ENCODE measurements at regions not wholly inside any gene's neighbourhood (a gene's known extent, or its start where the extent isn't known, plus 50 kb on each side); places are given as distances from the start of the nearest gene placed in this dataset.
"Not testable (repeated sequence)": the region's sequence is repeated elsewhere in the genome, so short reads cannot be mapped to it uniquely, and the experiment has no call there.

GRCh38 chr10:45095286-45095685 lies 94.6 kb downstream of the ZNF22 start:
- peaks cover 65% of the 10 kb centered on the region for H3K27me3 Mint-ChIP-seq
- H3K9me3 Mint-ChIP-seq: no peaks in the 10 kb centered on the region
- H3K27ac Mint-ChIP-seq: no peak overlapping the region
- no peak for DNase-seq
- H3K36me3 Mint-ChIP-seq (ENCODE audit: low read depth): no peaks in the 10 kb centered on the region
- H3K4me1 Mint-ChIP-seq (ENCODE audit: low read depth): no peaks in the 10 kb centered on the region
- no peak overlapping the region for H3K4me3 Mint-ChIP-seq

- no peaks in the 10 kb centered on the region for H3K36me3 Mint-ChIP-seq (ENCODE audit: low read depth)
- no peak for DNase-seq
- H3K27me3 Mint-ChIP-seq: peaks cover 61% of the 10 kb centered on the region
- H3K4me1 Mint-ChIP-seq (ENCODE audit: low read depth): no peaks in the 10 kb centered on the region
- H3K9me3 Mint-ChIP-seq: no peaks in the 10 kb centered on the region
- H3K4me3 Mint-ChIP-seq: no peak overlapping the region
- H3K27ac Mint-ChIP-seq: no peak overlapping the region
Measured at GRCh38 chr10:45096001-45096400, 95.3 kb downstream of the ZNF22 start.

GRCh38 chr10:45100429-45100828 lies 99.7 kb downstream of the ZNF22 start:
- Mint-ChIP-seq H3K9me3 (no peaks in the 10 kb centered on the region), H3K4me1 (ENCODE audit: low read depth) (no peaks in the 10 kb centered on the region), H3K36me3 (ENCODE audit: low read depth) (no peaks in the 10 kb centered on the region), H3K4me3 (no peak overlapping the region), H3K27me3 (peaks cover 50% of the 10 kb centered on the region), H3K27ac (no peak overlapping the region)
- no peak for DNase-seq

GRCh38 chr10:45104674-45105073 lies 104.0 kb downstream of the ZNF22 start:
- Mint-ChIP-seq H3K27ac (no peak overlapping the region), H3K4me1 (ENCODE audit: low read depth) (no peaks in the 10 kb centered on the region), H3K27me3 (peaks cover 40% of the 10 kb centered on the region), H3K4me3 (no peak overlapping the region), H3K36me3 (ENCODE audit: low read depth) (no peaks in the 10 kb centered on the region), H3K9me3 (no peaks in the 10 kb centered on the region)
- DNase-seq: no peak

GRCh38 chr10:45105309-45105708 lies 104.6 kb downstream of the ZNF22 start:
- H3K36me3 Mint-ChIP-seq (ENCODE audit: low read depth); H3K9me3 Mint-ChIP-seq; DNase-seq; H3K27ac Mint-ChIP-seq; H3K4me1 Mint-ChIP-seq (ENCODE audit: low read depth); H3K4me3 Mint-ChIP-seq: not testable (repeated sequence)
- peaks cover 37% of the 10 kb centered on the region for H3K27me3 Mint-ChIP-seq

GRCh38 chr10:45106236-45106856 lies 105.6 kb downstream of the ZNF22 start:
- Mint-ChIP-seq H3K27me3 (peaks cover 34% of the 10 kb centered on the region), H3K4me1 (ENCODE audit: low read depth) (no peaks in the 10 kb centered on the region), H3K9me3 (no peaks in the 10 kb centered on the region), H3K4me3 (no peak overlapping the region), H3K36me3 (ENCODE audit: low read depth) (no peaks in the 10 kb centered on the region), H3K27ac (no peak overlapping the region)
- DNase-seq: no peak

GRCh38 chr10:45111509-45111908 lies 110.8 kb downstream of the ZNF22 start:
- H3K36me3 Mint-ChIP-seq (ENCODE audit: low read depth): no peaks in the 10 kb centered on the region
- H3K27ac Mint-ChIP-seq: no peak overlapping the region
- DNase-seq: no peak
- H3K4me3 Mint-ChIP-seq: no peak overlapping the region
- no peaks in the 10 kb centered on the region for H3K4me1 Mint-ChIP-seq (ENCODE audit: low read depth)
- no peaks in the 10 kb centered on the region for H3K9me3 Mint-ChIP-seq
- peaks cover 10% of the 10 kb centered on the region for H3K27me3 Mint-ChIP-seq

- H3K36me3 Mint-ChIP-seq (ENCODE audit: low read depth); DNase-seq; H3K4me1 Mint-ChIP-seq (ENCODE audit: low read depth); H3K27ac Mint-ChIP-seq; H3K9me3 Mint-ChIP-seq; H3K4me3 Mint-ChIP-seq: not testable (repeated sequence)
- peaks cover 11% of the 10 kb centered on the region for H3K27me3 Mint-ChIP-seq
Measured at GRCh38 chr10:45117940-45118339, 117.2 kb downstream of the ZNF22 start.

- Mint-ChIP-seq H3K4me1 (ENCODE audit: low read depth) (no peaks in the 10 kb centered on the region), H3K4me3 (no peak overlapping the region), H3K9me3 (no peaks in the 10 kb centered on the region), H3K27me3 (peaks cover 11% of the 10 kb centered on the region), H3K27ac (no peak overlapping the region), H3K36me3 (ENCODE audit: low read depth) (no peaks in the 10 kb centered on the region)
- no peak for DNase-seq
Measured at GRCh38 chr10:45118929-45119328, 118.2 kb downstream of the ZNF22 start.

- not testable (repeated sequence) for DNase-seq; H3K4me1 Mint-ChIP-seq (ENCODE audit: low read depth); H3K36me3 Mint-ChIP-seq (ENCODE audit: low read depth); H3K4me3 Mint-ChIP-seq; H3K27ac Mint-ChIP-seq; H3K9me3 Mint-ChIP-seq
- H3K27me3 Mint-ChIP-seq: peaks cover 11% of the 10 kb centered on the region
Measured at GRCh38 chr10:45122180-45122860, 121.6 kb downstream of the ZNF22 start.

- no peak overlapping the region for H3K27ac Mint-ChIP-seq
Measured at GRCh38 chr10:45135443-45136198, 134.9 kb downstream of the ZNF22 start.

GRCh38 chr10:45136256-45136655 lies 135.5 kb downstream of the ZNF22 start:
- no peak overlapping the region for H3K27ac Mint-ChIP-seq
- H3K4me1 Mint-ChIP-seq (ENCODE audit: low read depth): no peaks in the 10 kb centered on the region
- H3K36me3 Mint-ChIP-seq (ENCODE audit: low read depth): no peaks in the 10 kb centered on the region
- no peak overlapping the region for H3K4me3 Mint-ChIP-seq
- no peaks in the 10 kb centered on the region for H3K9me3 Mint-ChIP-seq
- H3K27me3 Mint-ChIP-seq: peaks cover 3% of the 10 kb centered on the region
- no peak for DNase-seq

More at GRCh38 chr10:45135443-45136198, 134.9 kb downstream of the ZNF22 start:
- no peak for DNase-seq
- Mint-ChIP-seq H3K9me3 (no peaks in the 10 kb centered on the region), H3K27me3 (no peaks in the 10 kb centered on the region), H3K4me3 (no peak overlapping the region), H3K36me3 (ENCODE audit: low read depth) (no peaks in the 10 kb centered on the region), H3K4me1 (ENCODE audit: low read depth) (no peaks in the 10 kb centered on the region)

- DNase-seq: no peak
- Mint-ChIP-seq H3K4me3 (no peak overlapping the region), H3K9me3 (no peaks in the 10 kb centered on the region), H3K27ac (no peak overlapping the region), H3K36me3 (ENCODE audit: low read depth) (no peaks in the 10 kb centered on the region), H3K4me1 (ENCODE audit: low read depth) (no peaks in the 10 kb centered on the region), H3K27me3 (peaks cover 25% of the 10 kb centered on the region)
Measured at GRCh38 chr10:45144326-45145070, 143.8 kb downstream of the ZNF22 start.

- not testable (repeated sequence) for H3K27ac Mint-ChIP-seq; H3K36me3 Mint-ChIP-seq (ENCODE audit: low read depth); H3K9me3 Mint-ChIP-seq; DNase-seq; H3K4me1 Mint-ChIP-seq (ENCODE audit: low read depth); H3K4me3 Mint-ChIP-seq
- peaks cover 25% of the 10 kb centered on the region for H3K27me3 Mint-ChIP-seq
Measured at GRCh38 chr10:45145143-45145542, 144.4 kb downstream of the ZNF22 start.
